ENCODE measurements at regions not wholly inside any gene's neighbourhood (a gene's known extent, or its start where the extent isn't known, plus 50 kb on each side); places are given as distances from the start of the nearest gene placed in this dataset.

GRCh38 chr2:194271293-194271961 lies 1385.6 kb upstream of the SLC39A10 start:
- DNase-seq (ENCODE audit: insufficient read length), result no peak
- no peak for FAIRE-seq
- TF ChIP-seq TAF1 (IDR thresholded peaks at IDR 0.05; ENCODE audit: borderline replicate concordance, low read depth, low read length) (no peak), POLR2A (IDR thresholded peaks at IDR 0.05; ENCODE audit: low read depth, low read length) (no peak), POLR2AphosphoS5 (IDR thresholded peaks at IDR 0.05; ENCODE audit: low read depth, low read length) (no peak)

GRCh38 chr2:194270648-194271047 lies 1386.4 kb upstream of the SLC39A10 start:
- TF ChIP-seq POLR2AphosphoS5 (IDR thresholded peaks at IDR 0.05; ENCODE audit: low read depth, low read length) (no peak), TAF1 (IDR thresholded peaks at IDR 0.05; ENCODE audit: borderline replicate concordance, low read depth, low read length) (no peak), POLR2A (IDR thresholded peaks at IDR 0.05; ENCODE audit: low read depth, low read length) (no peak)
- no peak for DNase-seq (ENCODE audit: insufficient read length)
- FAIRE-seq, result no peak

- FAIRE-seq (no peak), DNase-seq (ENCODE audit: insufficient read length) (no peak)
- no peak for TF ChIP-seq TAF1 (IDR thresholded peaks at IDR 0.05; ENCODE audit: borderline replicate concordance, low read depth, low read length)
- no peak for TF ChIP-seq POLR2AphosphoS5 (IDR thresholded peaks at IDR 0.05; ENCODE audit: low read depth, low read length)
- no peak for TF ChIP-seq POLR2A (IDR thresholded peaks at IDR 0.05; ENCODE audit: low read depth, low read length)
Measured at GRCh38 chr2:194264586-194264985, 1392.4 kb upstream of the SLC39A10 start.

- DNase-seq (ENCODE audit: insufficient read length) (no peak), FAIRE-seq (no peak)
- TF ChIP-seq TAF1 (IDR thresholded peaks at IDR 0.05; ENCODE audit: borderline replicate concordance, low read depth, low read length) (no peak), POLR2A (IDR thresholded peaks at IDR 0.05; ENCODE audit: low read depth, low read length) (no peak), POLR2AphosphoS5 (IDR thresholded peaks at IDR 0.05; ENCODE audit: low read depth, low read length) (no peak)
Measured at GRCh38 chr2:194260185-194260584, 1396.8 kb upstream of the SLC39A10 start.

GRCh38 chr2:194257095-194257494 lies 1399.9 kb upstream of the SLC39A10 start:
- DNase-seq (ENCODE audit: insufficient read length) (no peak), FAIRE-seq (no peak)
- no peak for TF ChIP-seq POLR2AphosphoS5 (IDR thresholded peaks at IDR 0.05; ENCODE audit: low read depth, low read length)
- no peak for TF ChIP-seq POLR2A (IDR thresholded peaks at IDR 0.05; ENCODE audit: low read depth, low read length)
- no peak for TF ChIP-seq TAF1 (IDR thresholded peaks at IDR 0.05; ENCODE audit: borderline replicate concordance, low read depth, low read length)

GRCh38 chr2:194253528-194254259 lies 1403.3 kb upstream of the SLC39A10 start:
- no peak for FAIRE-seq
- TF ChIP-seq POLR2AphosphoS5 (IDR thresholded peaks at IDR 0.05; ENCODE audit: low read depth, low read length), result no peak
- no peak for TF ChIP-seq TAF1 (IDR thresholded peaks at IDR 0.05; ENCODE audit: borderline replicate concordance, low read depth, low read length)
- TF ChIP-seq POLR2A (IDR thresholded peaks at IDR 0.05; ENCODE audit: low read depth, low read length), result no peak

GRCh38 chr2:194252127-194252526 lies 1404.9 kb upstream of the SLC39A10 start:
- DNase-seq (ENCODE audit: insufficient read length) (no peak), FAIRE-seq (no peak)
- TF ChIP-seq TAF1 (IDR thresholded peaks at IDR 0.05; ENCODE audit: borderline replicate concordance, low read depth, low read length), result no peak

More at GRCh38 chr2:194253528-194254259, 1403.3 kb upstream of the SLC39A10 start:
- DNase-seq (ENCODE audit: insufficient read length), result no peak

GRCh38 chr2:194232600-194232999 lies 1424.4 kb upstream of the SLC39A10 start:
- no peak for TF ChIP-seq TAF1 (IDR thresholded peaks at IDR 0.05; ENCODE audit: borderline replicate concordance, low read depth, low read length)
- no peak for TF ChIP-seq POLR2A (IDR thresholded peaks at IDR 0.05; ENCODE audit: low read depth, low read length)
- no peak for TF ChIP-seq POLR2AphosphoS5 (IDR thresholded peaks at IDR 0.05; ENCODE audit: low read depth, low read length)
- FAIRE-seq, result no peak
- DNase-seq (ENCODE audit: insufficient read length), result no peak

GRCh38 chr2:194223218-194223617 lies 1433.8 kb upstream of the SLC39A10 start:
- TF ChIP-seq POLR2A (IDR thresholded peaks at IDR 0.05; ENCODE audit: low read depth, low read length) (no peak), POLR2AphosphoS5 (IDR thresholded peaks at IDR 0.05; ENCODE audit: low read depth, low read length) (no peak), TAF1 (IDR thresholded peaks at IDR 0.05; ENCODE audit: borderline replicate concordance, low read depth, low read length) (no peak)
- FAIRE-seq, result no peak

GRCh38 chr2:194214192-194214591 lies 1442.8 kb upstream of the SLC39A10 start:
- DNase-seq (ENCODE audit: insufficient read length) (no peak), FAIRE-seq (no peak)
- TF ChIP-seq POLR2AphosphoS5 (IDR thresholded peaks at IDR 0.05; ENCODE audit: low read depth, low read length) (no peak), POLR2A (IDR thresholded peaks at IDR 0.05; ENCODE audit: low read depth, low read length) (no peak), TAF1 (IDR thresholded peaks at IDR 0.05; ENCODE audit: borderline replicate concordance, low read depth, low read length) (no peak)

More at GRCh38 chr2:194223218-194223617, 1433.8 kb upstream of the SLC39A10 start:
- DNase-seq (ENCODE audit: insufficient read length), result no peak

- no peak for FAIRE-seq
- TF ChIP-seq TAF1 (IDR thresholded peaks at IDR 0.05; ENCODE audit: borderline replicate concordance, low read depth, low read length) (no peak), POLR2AphosphoS5 (IDR thresholded peaks at IDR 0.05; ENCODE audit: low read depth, low read length) (no peak), POLR2A (IDR thresholded peaks at IDR 0.05; ENCODE audit: low read depth, low read length) (no peak)
- DNase-seq (ENCODE audit: insufficient read length), result no peak
Measured at GRCh38 chr2:194205568-194206227, 1451.3 kb upstream of the SLC39A10 start.

Measured in GM12892 (cell line).